Hepatocyte (in vitro differentiated cells): ENCODE measurements at regions not wholly inside any gene's neighbourhood (a gene's known extent, or its start where the extent isn't known, plus 50 kb on each side); places are given as distances from the start of the nearest gene placed in this dataset.

Experiments used
- DNase-seq: peaks from one replicate; pipeline ENCODE4 v3.0.0-alpha.2; 2016; ENCODE audit warnings: low spot score
- H2AFZ ChIP-seq: fragments of 200-600 bp; sonication (generic); 2 replicates; pipeline ENCODE4 v1.6.0; 2016; ENCODE audit warnings: antibody characterized with exemption, mild to moderate bottlenecking
- H3K27ac ChIP-seq: fragments of 200-600 bp; sonication (generic); 2 replicates; pipeline ENCODE4 v1.5.1; 2016; ENCODE audit warnings: mild to moderate bottlenecking
- H3K27me3 ChIP-seq: fragments of 200-600 bp; sonication (generic); 2 replicates; pipeline ENCODE4 v1.6.1; 2016
- H3K36me3 ChIP-seq: fragments of 200-600 bp; sonication (generic); replicated peaks from 2 replicates; pipeline ENCODE4 v1.5.1; 2016; ENCODE audit warnings: low read depth; ENCODE audit not compliant: insufficient read depth
- H3K4me1 ChIP-seq: fragments of 200-600 bp; sonication (generic); 2 replicates; pipeline ENCODE4 v1.5.1; 2016; ENCODE audit warnings: mild to moderate bottlenecking, moderate library complexity; ENCODE audit not compliant: insufficient read depth
- H3K4me2 ChIP-seq: fragments of 200-600 bp; sonication (generic); 2 replicates; pipeline ENCODE4 v1.6.0; 2016
- H3K4me3 ChIP-seq: fragments of 200-600 bp; sonication (generic); 2 replicates; pipeline ENCODE4 v1.5.1; 2016; ENCODE audit warnings: mild to moderate bottlenecking
- H3K79me2 ChIP-seq: fragments of 200-600 bp; sonication (generic); 2 replicates; pipeline ENCODE4 v1.6.0; 2017; ENCODE audit warnings: mild to moderate bottlenecking
- H3K9me2 ChIP-seq: fragments of 200-600 bp; sonication (generic); replicated peaks from 2 replicates; pipeline ENCODE4 v1.6.0; 2017; ENCODE audit warnings: mild to moderate bottlenecking; ENCODE audit not compliant: insufficient read depth
- H3K9me3 ChIP-seq: fragments of 200-600 bp; sonication (generic); 2 replicates; pipeline ENCODE4 v1.5.1; 2016; ENCODE audit warnings: low read depth, mild to moderate bottlenecking
- H4K20me1 ChIP-seq: fragments of 200-600 bp; sonication (generic); 2 replicates; pipeline ENCODE4 v1.6.0; 2016; ENCODE audit warnings: mild to moderate bottlenecking; ENCODE audit not compliant: insufficient read depth, poor library complexity, severe bottlenecking
- EZH2 ChIP-seq: fragments of 200-600 bp; sonication (generic); IDR thresholded peaks from 2 replicates; pipeline ENCODE4 v1.6.1; 2016; ENCODE audit warnings: antibody characterized with exemption, mild to moderate bottlenecking, borderline replicate concordance
- EZH2phosphoT487 ChIP-seq: fragments of 200-600 bp; sonication (generic); IDR thresholded peaks from one replicate; pipeline ENCODE4 v1.6.1; 2018; ENCODE audit warnings: antibody characterized with exemption, mild to moderate bottlenecking, low read depth, moderate library complexity; ENCODE audit not compliant: unreplicated experiment, severe bottlenecking
- WGBS: methylation state at CpG from one replicate; pipeline ENCODE4 v1.1.6; 2016; ENCODE audit warnings: low lambda C conversion rate; ENCODE audit errors: missing lambda C conversion rate; 5-methylcytosine and 5-hydroxymethylcytosine counted together
- TF ChIP-seq, protein P1 (sequence below): fragments of 200-600 bp; sonication (generic); IDR thresholded peaks from 2 replicates; pipeline ENCODE4 v1.5.1; 2016; ENCODE audit warnings: antibody characterized with exemption, mild to moderate bottlenecking; ENCODE audit not compliant: poor library complexity

- Histone ChIP-seq H3K4me3 (no peak overlapping the region), H3K27ac (peak overlapping the region; percentile 50), H4K20me1 (no peaks in the 10 kb centered on the region), H3K9me3 (no peaks in the 10 kb centered on the region), H2AFZ (no peak overlapping the region), H3K4me1 (peaks cover 16% of the 10 kb centered on the region), H3K36me3 (no peaks in the 10 kb centered on the region), H3K9me2 (no peaks in the 10 kb centered on the region), H3K27me3 (no peaks in the 10 kb centered on the region), H3K4me2 (peak overlapping the region; percentile 33), H3K79me2 (no peaks in the 10 kb centered on the region)
- no peak for DNase-seq
- 56% methylated on average over 3 of the region's 3 CpGs for WGBS
- TF ChIP-seq, protein P1, sequence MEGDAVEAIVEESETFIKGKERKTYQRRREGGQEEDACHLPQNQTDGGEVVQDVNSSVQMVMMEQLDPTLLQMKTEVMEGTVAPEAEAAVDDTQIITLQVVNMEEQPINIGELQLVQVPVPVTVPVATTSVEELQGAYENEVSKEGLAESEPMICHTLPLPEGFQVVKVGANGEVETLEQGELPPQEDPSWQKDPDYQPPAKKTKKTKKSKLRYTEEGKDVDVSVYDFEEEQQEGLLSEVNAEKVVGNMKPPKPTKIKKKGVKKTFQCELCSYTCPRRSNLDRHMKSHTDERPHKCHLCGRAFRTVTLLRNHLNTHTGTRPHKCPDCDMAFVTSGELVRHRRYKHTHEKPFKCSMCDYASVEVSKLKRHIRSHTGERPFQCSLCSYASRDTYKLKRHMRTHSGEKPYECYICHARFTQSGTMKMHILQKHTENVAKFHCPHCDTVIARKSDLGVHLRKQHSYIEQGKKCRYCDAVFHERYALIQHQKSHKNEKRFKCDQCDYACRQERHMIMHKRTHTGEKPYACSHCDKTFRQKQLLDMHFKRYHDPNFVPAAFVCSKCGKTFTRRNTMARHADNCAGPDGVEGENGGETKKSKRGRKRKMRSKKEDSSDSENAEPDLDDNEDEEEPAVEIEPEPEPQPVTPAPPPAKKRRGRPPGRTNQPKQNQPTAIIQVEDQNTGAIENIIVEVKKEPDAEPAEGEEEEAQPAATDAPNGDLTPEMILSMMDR: no peak
- no peak for TF ChIP-seq EZH2phosphoT487
- TF ChIP-seq EZH2: no peak
Measured at GRCh38 chr2:155157065-155157464, 458.6 kb downstream of the KCNJ3 start.

DNA sequence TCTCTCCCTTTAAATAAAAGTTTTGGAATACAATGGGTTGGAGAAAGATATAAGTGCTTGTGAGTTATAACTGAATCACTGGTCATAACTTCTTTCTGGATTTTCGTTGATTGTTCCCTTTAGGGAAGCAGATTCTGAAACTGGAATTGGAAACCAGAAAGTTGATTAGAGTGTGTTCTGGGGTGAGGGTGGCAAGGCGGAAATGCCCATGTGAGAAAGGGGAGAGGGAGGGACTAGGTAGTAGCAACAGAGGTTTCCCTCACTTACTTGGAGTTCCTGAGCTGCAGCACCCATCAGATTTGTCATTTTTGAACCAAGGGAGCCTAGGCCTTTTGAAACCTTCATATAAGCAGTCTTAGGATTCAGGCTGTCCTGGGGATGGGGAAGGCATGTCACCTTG, 453.4 kb downstream of the KCNJ3 start:
- TF ChIP-seq EZH2 (no peak), EZH2phosphoT487 (no peak)
- TF ChIP-seq, protein P1: no peak
- H3K79me2 ChIP-seq: no peaks in the 10 kb centered on the region
- H3K27ac ChIP-seq: no peak overlapping the region
- H3K4me2 ChIP-seq: no peak overlapping the region
- H3K4me1 ChIP-seq: peaks cover 8% of the 10 kb centered on the region
- 96% methylated on average over 2 of the region's 2 CpGs for WGBS
- no peaks in the 10 kb centered on the region for H3K27me3 ChIP-seq
- DNase-seq: no peak
- no peaks in the 10 kb centered on the region for H4K20me1 ChIP-seq
- no peaks in the 10 kb centered on the region for H3K36me3 ChIP-seq
- H3K4me3 ChIP-seq: no peak overlapping the region
- no peak overlapping the region for H2AFZ ChIP-seq
- no peaks in the 10 kb centered on the region for H3K9me2 ChIP-seq
- no peaks in the 10 kb centered on the region for H3K9me3 ChIP-seq

DNA sequence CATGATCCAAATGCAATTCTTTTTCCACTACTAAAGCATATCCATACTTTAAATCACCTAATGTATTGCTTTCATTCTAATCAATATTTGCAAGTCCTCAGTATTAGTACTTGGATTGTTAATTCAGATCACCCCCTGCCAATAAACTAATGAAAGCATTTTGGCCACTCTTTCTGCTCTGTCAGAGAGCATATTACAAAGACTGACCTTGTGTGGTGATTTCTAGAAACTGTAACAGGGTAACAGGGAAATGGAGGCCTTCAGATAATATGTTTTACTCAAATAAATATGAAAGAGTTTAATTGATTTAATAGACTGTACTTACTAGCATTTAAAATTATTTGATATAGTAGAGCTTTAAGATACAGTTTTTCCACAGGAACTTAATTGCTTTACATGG, 453.0 kb downstream of the KCNJ3 start:
- no peak for DNase-seq
- Histone ChIP-seq H3K4me3 (no peak overlapping the region), H2AFZ (no peak overlapping the region), H3K9me2 (no peaks in the 10 kb centered on the region), H3K79me2 (no peaks in the 10 kb centered on the region), H3K9me3 (no peaks in the 10 kb centered on the region), H3K4me1 (peaks cover 6% of the 10 kb centered on the region), H3K4me2 (no peak overlapping the region), H3K27ac (no peak overlapping the region), H3K27me3 (no peaks in the 10 kb centered on the region), H3K36me3 (no peaks in the 10 kb centered on the region), H4K20me1 (no peaks in the 10 kb centered on the region)
- no peak for TF ChIP-seq EZH2phosphoT487
- no peak for TF ChIP-seq EZH2
- TF ChIP-seq, protein P1: no peak

- Histone ChIP-seq H3K4me1 (peaks cover 4% of the 10 kb centered on the region), H3K4me2 (no peak overlapping the region), H3K4me3 (no peak overlapping the region), H3K27me3 (no peaks in the 10 kb centered on the region), H3K27ac (no peak overlapping the region), H3K36me3 (no peaks in the 10 kb centered on the region), H2AFZ (no peak overlapping the region), H3K9me3 (no peaks in the 10 kb centered on the region), H3K79me2 (no peaks in the 10 kb centered on the region), H4K20me1 (no peaks in the 10 kb centered on the region), H3K9me2 (no peaks in the 10 kb centered on the region)
- WGBS: 50% methylated on average over 3 of the region's 3 CpGs
- DNase-seq: no peak
- TF ChIP-seq EZH2 (no peak), EZH2phosphoT487 (no peak)
- TF ChIP-seq, protein P1: no peak
Measured at GRCh38 chr2:155145758-155146229, 447.3 kb downstream of the KCNJ3 start.
